Peyer's patch (tissue), 4 donors: ENCODE measurements at regions not wholly inside any gene's neighbourhood (a gene's known extent, or its start where the extent isn't known, plus 50 kb on each side); places are given as distances from the start of the nearest gene placed in this dataset.

Source experiments
- CTCF ChIP-seq, 6 experiments: fragments of 450-650 bp in 4 of 6; fragments of 200-600 bp in 2 of 6; sonication (generic) in 1 of 6; IDR thresholded peaks; one replicate each; pipeline ENCODE4 v1.5.1; 2017 to 2019; ENCODE audit warnings: antibody characterized with exemption in 6 of 6, mild to moderate bottlenecking in 3 of 6, moderate library complexity in 1 of 6
- POLR2A ChIP-seq, 2 donors: fragments of 450-650 bp; IDR thresholded peaks; one replicate each; pipeline ENCODE4 v1.5.1; 2017; ENCODE audit warnings: antibody characterized with exemption in 2 of 2, mild to moderate bottlenecking in 2 of 2, moderate library complexity in 2 of 2

GRCh38 chr11:129530154-129530895 is 154.7 kb downstream of the BARX2 start:
- no peak for TF ChIP-seq CTCF (IDR thresholded peaks at IDR 0.05)
- TF ChIP-seq POLR2A (IDR thresholded peaks at IDR 0.05) = no peak
